ENCODE measurements at regions not wholly inside any gene's neighbourhood (a gene's known extent, or its start where the extent isn't known, plus 50 kb on each side); places are given as distances from the start of the nearest gene placed in this dataset.

- no peak for DNase-seq (ENCODE audit: low read depth in 2 of 2, low spot score in 1 of 2)
These were observed 353.9 kb downstream of the NDFIP2 start for GRCh38 chr13:79834876-79835275.

GRCh38 chr13:79833991-79834390, 353.0 kb downstream of the NDFIP2 start:
- DNase-seq (ENCODE audit: low read depth in 2 of 2, low spot score in 1 of 2): no peak

GRCh38 chr13:79831556-79831955, 350.6 kb downstream of the NDFIP2 start:
- DNase-seq (ENCODE audit: low read depth in 2 of 2, low spot score in 1 of 2): no peak

- DNase-seq (ENCODE audit: low read depth in 2 of 2, low spot score in 1 of 2): no peak
These were observed 350.0 kb downstream of the NDFIP2 start for GRCh38 chr13:79830945-79831344.

GRCh38 chr13:79830426-79830825, 349.5 kb downstream of the NDFIP2 start:
- no peak for DNase-seq (ENCODE audit: low read depth in 2 of 2, low spot score in 1 of 2)

GRCh38 chr13:79829880-79830279, 348.9 kb downstream of the NDFIP2 start:
- DNase-seq (ENCODE audit: low read depth in 2 of 2, low spot score in 1 of 2): no peak

GRCh38 chr13:79825959-79826358, 345.0 kb downstream of the NDFIP2 start:
- no peak for DNase-seq (ENCODE audit: low read depth in 2 of 2, low spot score in 1 of 2)

- DNase-seq (ENCODE audit: low read depth in 2 of 2, low spot score in 1 of 2): no peak
These were observed 334.1 kb downstream of the NDFIP2 start for GRCh38 chr13:79815041-79815440.

GRCh38 chr13:79812070-79812850, 331.3 kb downstream of the NDFIP2 start:
- DNase-seq (ENCODE audit: low read depth in 2 of 2, low spot score in 1 of 2): no peak

- no peak for DNase-seq (ENCODE audit: low read depth in 2 of 2, low spot score in 1 of 2)
These were observed 330.2 kb downstream of the NDFIP2 start for GRCh38 chr13:79811170-79811569.

GRCh38 chr13:79810669-79811068, 329.7 kb downstream of the NDFIP2 start:
- no peak for DNase-seq (ENCODE audit: low read depth in 2 of 2, low spot score in 1 of 2)

GRCh38 chr13:79810018-79810417, 329.1 kb downstream of the NDFIP2 start:
- no peak for DNase-seq (ENCODE audit: low read depth in 2 of 2, low spot score in 1 of 2)

- no peak for DNase-seq (ENCODE audit: low read depth in 2 of 2, low spot score in 1 of 2)
These were observed 327.5 kb downstream of the NDFIP2 start for GRCh38 chr13:79808475-79808874.

- no peak for DNase-seq (ENCODE audit: low read depth in 2 of 2, low spot score in 1 of 2)
These were observed 326.6 kb downstream of the NDFIP2 start for GRCh38 chr13:79807554-79807953.

GRCh38 chr13:79806821-79807220, 325.9 kb downstream of the NDFIP2 start:
- no peak for DNase-seq (ENCODE audit: low read depth in 2 of 2, low spot score in 1 of 2)

GRCh38 chr13:79805317-79805716, 324.4 kb downstream of the NDFIP2 start:
- DNase-seq (ENCODE audit: low read depth in 2 of 2, low spot score in 1 of 2): no peak

GRCh38 chr13:79803989-79804388, 323.0 kb downstream of the NDFIP2 start:
- no peak for DNase-seq (ENCODE audit: low read depth in 2 of 2, low spot score in 1 of 2)

- DNase-seq (ENCODE audit: low read depth in 2 of 2, low spot score in 1 of 2): no peak
These were observed 322.3 kb downstream of the NDFIP2 start for GRCh38 chr13:79803296-79803695.

GRCh38 chr13:79802389-79803085, 321.6 kb downstream of the NDFIP2 start:
- DNase-seq (ENCODE audit: low read depth in 2 of 2, low spot score in 1 of 2): no peak

- DNase-seq (ENCODE audit: low read depth in 2 of 2, low spot score in 1 of 2): no peak
These were observed 318.3 kb downstream of the NDFIP2 start for GRCh38 chr13:79799059-79799867.

- DNase-seq (ENCODE audit: low read depth in 2 of 2, low spot score in 1 of 2): no peak
These were observed 315.2 kb downstream of the NDFIP2 start for GRCh38 chr13:79796136-79796535.

GRCh38 chr13:79794931-79795330, 314.0 kb downstream of the NDFIP2 start:
- DNase-seq (ENCODE audit: low read depth in 2 of 2, low spot score in 1 of 2): no peak
